KMS-11 (cell line): ENCODE measurements at regions not wholly inside any gene's neighbourhood (a gene's known extent, or its start where the extent isn't known, plus 50 kb on each side); places are given as distances from the start of the nearest gene placed in this dataset.

Experiments
- H2AFZ ChIP-seq: fragments of 200-600 bp; sonication (generic); 2 replicates; pipeline ENCODE4 v1.6.1; 2016; ENCODE audit warnings: antibody characterized with exemption, mixed run types, low read depth
- H3K27ac ChIP-seq: fragments of 200-600 bp; sonication (generic); 2 replicates; pipeline ENCODE4 v1.6.1; 2016; ENCODE audit warnings: mild to moderate bottlenecking, mixed run types
- H3K27me3 ChIP-seq: fragments of 200-600 bp; sonication (generic); 2 replicates; pipeline ENCODE4 v1.6.1; 2017; ENCODE audit warnings: mild to moderate bottlenecking, low read depth, mixed run types, moderate library complexity; ENCODE audit not compliant: insufficient read depth
- H3K36me3 ChIP-seq: fragments of 200-600 bp; sonication (generic); 2 replicates; pipeline ENCODE4 v1.6.1; 2017; ENCODE audit warnings: mild to moderate bottlenecking, mixed run types; ENCODE audit not compliant: insufficient read depth
- H3K4me1 ChIP-seq: fragments of 200-600 bp; sonication (generic); 2 replicates; pipeline ENCODE4 v1.6.1; 2016; ENCODE audit warnings: mild to moderate bottlenecking, low read depth, mixed run types; ENCODE audit not compliant: poor library complexity, severe bottlenecking
- H3K4me2 ChIP-seq: fragments of 200-600 bp; sonication (generic); 2 replicates; pipeline ENCODE4 v1.7.0; 2016; ENCODE audit warnings: mild to moderate bottlenecking, mixed run types
- H3K4me3 ChIP-seq: fragments of 200-600 bp; sonication (generic); IDR thresholded peaks from 2 replicates; pipeline ENCODE4 v1.6.1; 2017; ENCODE audit warnings: low read depth, low read length, mixed read lengths; ENCODE audit not compliant: insufficient read depth
- H3K79me2 ChIP-seq: fragments of 200-600 bp; sonication (generic); 2 replicates; pipeline ENCODE4 v1.6.1; 2016; ENCODE audit warnings: low read depth, mixed run types; ENCODE audit not compliant: insufficient read depth
- H3K9ac ChIP-seq: fragments of 200-600 bp; sonication (generic); 2 replicates; pipeline ENCODE4 v1.6.1; 2016; ENCODE audit warnings: mild to moderate bottlenecking, mixed run types
- H4K20me1 ChIP-seq: fragments of 200-600 bp; sonication (generic); 2 replicates; pipeline ENCODE4 v1.6.1; 2016; ENCODE audit warnings: mild to moderate bottlenecking, mixed run types; ENCODE audit not compliant: insufficient read depth
- TF ChIP-seq, protein P1 (sequence below): fragments of 200-600 bp; sonication (generic); conservative IDR thresholded peaks from 2 replicates; pipeline ENCODE4 v1.6.1; 2017; ENCODE audit warnings: low read depth, mild to moderate bottlenecking, antibody characterized with exemption, low read length, moderate library complexity, mixed read lengths

DNA sequence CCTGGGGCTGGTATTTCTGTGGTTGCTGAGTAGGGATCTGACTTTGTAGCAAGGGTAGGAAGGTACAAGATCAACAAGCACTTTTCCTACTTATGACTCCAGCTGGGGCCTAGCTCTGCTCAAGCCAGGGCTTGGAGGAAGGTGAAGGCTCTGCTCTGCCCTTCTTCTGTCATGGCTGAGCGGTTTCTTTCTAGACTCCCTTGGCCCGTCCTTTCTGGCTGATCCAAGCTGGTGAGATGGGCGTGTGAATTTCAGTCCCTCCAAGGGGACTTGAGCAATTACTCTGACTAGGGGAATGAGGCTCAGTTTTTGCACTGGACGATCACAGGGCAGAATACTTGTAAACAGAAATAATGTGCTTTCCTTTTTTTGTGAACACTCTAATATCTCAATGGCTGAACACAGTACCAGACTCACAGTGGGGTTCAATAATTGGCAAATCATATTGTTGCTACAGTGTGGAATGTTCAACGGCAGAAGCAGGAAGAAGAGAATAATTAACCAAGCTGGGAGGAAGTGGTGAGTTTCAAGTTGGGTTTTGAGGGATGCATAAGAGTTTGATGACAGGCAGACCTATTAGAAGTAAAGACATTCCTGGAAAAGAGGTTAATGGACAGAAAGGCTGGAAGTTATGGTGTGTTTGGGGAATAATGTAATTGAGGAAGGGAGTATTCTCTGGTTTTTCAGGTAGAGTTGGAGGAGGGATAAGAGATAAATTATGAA is 507.6 kb downstream of the MIAT start:
- TF ChIP-seq, protein P1, sequence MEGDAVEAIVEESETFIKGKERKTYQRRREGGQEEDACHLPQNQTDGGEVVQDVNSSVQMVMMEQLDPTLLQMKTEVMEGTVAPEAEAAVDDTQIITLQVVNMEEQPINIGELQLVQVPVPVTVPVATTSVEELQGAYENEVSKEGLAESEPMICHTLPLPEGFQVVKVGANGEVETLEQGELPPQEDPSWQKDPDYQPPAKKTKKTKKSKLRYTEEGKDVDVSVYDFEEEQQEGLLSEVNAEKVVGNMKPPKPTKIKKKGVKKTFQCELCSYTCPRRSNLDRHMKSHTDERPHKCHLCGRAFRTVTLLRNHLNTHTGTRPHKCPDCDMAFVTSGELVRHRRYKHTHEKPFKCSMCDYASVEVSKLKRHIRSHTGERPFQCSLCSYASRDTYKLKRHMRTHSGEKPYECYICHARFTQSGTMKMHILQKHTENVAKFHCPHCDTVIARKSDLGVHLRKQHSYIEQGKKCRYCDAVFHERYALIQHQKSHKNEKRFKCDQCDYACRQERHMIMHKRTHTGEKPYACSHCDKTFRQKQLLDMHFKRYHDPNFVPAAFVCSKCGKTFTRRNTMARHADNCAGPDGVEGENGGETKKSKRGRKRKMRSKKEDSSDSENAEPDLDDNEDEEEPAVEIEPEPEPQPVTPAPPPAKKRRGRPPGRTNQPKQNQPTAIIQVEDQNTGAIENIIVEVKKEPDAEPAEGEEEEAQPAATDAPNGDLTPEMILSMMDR, result no peak

DNA sequence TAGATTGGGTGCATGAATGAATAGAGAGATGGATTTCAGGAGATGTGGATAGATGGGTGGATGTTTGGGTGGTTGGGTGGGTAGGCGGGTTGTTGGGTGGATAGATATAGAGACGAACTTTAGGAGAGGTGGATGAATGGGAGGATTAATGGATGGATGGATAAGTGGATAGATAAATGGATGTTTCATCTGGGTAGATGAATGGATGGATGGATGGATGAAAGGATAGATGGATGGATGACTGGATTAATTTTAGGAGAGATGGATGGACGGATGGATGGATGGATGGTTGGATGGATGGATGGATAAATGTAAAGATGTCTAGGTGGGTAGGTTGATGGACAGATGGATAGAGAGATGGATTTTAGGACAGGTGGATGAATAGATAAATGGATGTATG is 511.3 kb downstream of the MIAT start:
- TF ChIP-seq, protein P1, result no peak
- H3K27me3 ChIP-seq, result peaks cover 6% of the 10 kb centered on the region; the same call in 1 of the 2 replicates

More for the DNA sequence above, 507.6 kb downstream of the MIAT start:
- H3K27ac ChIP-seq, result no peak overlapping the region
- no peak overlapping the region for H3K4me3 ChIP-seq
- H2AFZ ChIP-seq, result no peak overlapping the region
- H3K9ac ChIP-seq, result no peak overlapping the region
- H3K79me2 ChIP-seq, result no peaks in the 10 kb centered on the region
- no peaks in the 10 kb centered on the region; the same call in 1 of the 2 replicates for H3K27me3 ChIP-seq
- H3K4me2 ChIP-seq, result no peak overlapping the region
- H3K4me1 ChIP-seq, result no peaks in the 10 kb centered on the region
- H4K20me1 ChIP-seq, result no peaks in the 10 kb centered on the region
- no peaks in the 10 kb centered on the region for H3K36me3 ChIP-seq

DNA sequence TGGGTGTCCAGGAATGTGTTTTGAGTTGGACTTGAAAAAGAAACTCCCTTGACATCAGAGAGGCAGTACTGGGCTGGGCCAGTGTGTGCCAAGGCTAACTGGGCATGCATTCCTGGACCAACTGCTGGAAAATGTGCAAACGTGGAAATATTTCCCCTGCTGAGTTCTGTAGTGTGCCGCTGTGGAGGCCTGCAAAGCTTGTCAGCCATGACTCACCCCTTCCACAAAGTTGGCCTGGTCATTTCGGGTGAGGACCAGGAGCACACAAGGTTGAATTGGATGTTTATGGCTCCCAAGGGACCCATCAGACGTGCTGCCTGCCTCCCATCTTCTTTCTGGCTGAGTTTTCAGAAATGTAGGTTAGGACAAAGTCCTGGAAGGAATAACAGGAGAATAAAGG is 513.1 kb downstream of the MIAT start:
- H3K36me3 ChIP-seq, result no peaks in the 10 kb centered on the region
- no peaks in the 10 kb centered on the region for H3K79me2 ChIP-seq
- peaks cover 11% of the 10 kb centered on the region; the same call in 1 of the 2 replicates for H3K27me3 ChIP-seq
- no peak overlapping the region for H2AFZ ChIP-seq
- H4K20me1 ChIP-seq, result no peaks in the 10 kb centered on the region
- no peak overlapping the region for H3K9ac ChIP-seq
- H3K27ac ChIP-seq, result no peak overlapping the region
- no peaks in the 10 kb centered on the region for H3K4me1 ChIP-seq
- H3K4me3 ChIP-seq, result no peak overlapping the region
- TF ChIP-seq, protein P1, result no peak
- H3K4me2 ChIP-seq, result no peak overlapping the region

More for the DNA sequence above, 511.3 kb downstream of the MIAT start:
- Histone ChIP-seq H3K9ac (no peak overlapping the region), H3K4me1 (no peaks in the 10 kb centered on the region), H4K20me1 (no peaks in the 10 kb centered on the region), H3K27ac (no peak overlapping the region), H3K4me2 (no peak overlapping the region), H3K36me3 (no peaks in the 10 kb centered on the region), H3K79me2 (no peaks in the 10 kb centered on the region), H3K4me3 (no peak overlapping the region), H2AFZ (no peak overlapping the region)

DNA sequence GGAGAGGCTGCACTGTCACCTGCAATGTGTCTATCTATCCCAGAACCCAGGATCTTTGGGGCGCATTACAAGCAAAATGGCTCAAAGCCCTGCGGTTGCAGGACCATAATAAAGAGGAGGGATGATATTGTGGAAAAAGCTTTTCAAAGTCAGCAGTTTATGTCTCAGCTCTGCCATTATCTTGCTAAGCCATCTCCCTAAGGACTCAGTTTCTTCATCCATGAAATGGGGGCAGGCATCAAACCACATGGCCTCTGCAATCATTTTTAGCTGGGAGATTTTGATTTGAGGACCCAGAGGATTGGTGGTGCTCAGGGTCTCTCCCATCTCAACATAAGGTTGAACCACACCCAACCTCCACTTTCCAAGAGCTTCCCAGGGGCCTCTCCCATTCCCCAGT is 513.8 kb downstream of the MIAT start:
- no peaks in the 10 kb centered on the region for H3K36me3 ChIP-seq
- no peak overlapping the region for H3K9ac ChIP-seq
- H3K4me2 ChIP-seq, result no peak overlapping the region
- TF ChIP-seq, protein P1, result no peak
- H2AFZ ChIP-seq, result no peak overlapping the region
- no peak overlapping the region for H3K27ac ChIP-seq
- no peaks in the 10 kb centered on the region for H4K20me1 ChIP-seq
- no peaks in the 10 kb centered on the region for H3K79me2 ChIP-seq
- no peak overlapping the region for H3K4me3 ChIP-seq
- H3K4me1 ChIP-seq, result no peaks in the 10 kb centered on the region
- H3K27me3 ChIP-seq, result peaks cover 11% of the 10 kb centered on the region; the same call in 1 of the 2 replicates
